H7 (cell line): ENCODE measurements at regions not wholly inside any gene's neighbourhood (a gene's known extent, or its start where the extent isn't known, plus 50 kb on each side); places are given as distances from the start of the nearest gene placed in this dataset.

ENCODE experiments used
- DNase-seq: peaks from one replicate; pipeline ENCODE4 v3.0.0; 2012
- H3K27me3 ChIP-seq: 2 replicates; pipeline ENCODE4 v1.6.0; 2011; ENCODE audit warnings: mild to moderate bottlenecking, low read length; ENCODE audit not compliant: control insufficient read depth, insufficient read depth
- H3K36me3 ChIP-seq: replicated peaks from 2 replicates; pipeline ENCODE4 v1.5.1; 2011; ENCODE audit warnings: low read length; ENCODE audit not compliant: control insufficient read depth, insufficient read depth
- H3K4me3 ChIP-seq: 2 replicates; pipeline ENCODE4 v1.5.1; 2011; ENCODE audit warnings: low read depth, mild to moderate bottlenecking, control low read depth, low read length, moderate library complexity; ENCODE audit not compliant: insufficient read depth

DNA sequence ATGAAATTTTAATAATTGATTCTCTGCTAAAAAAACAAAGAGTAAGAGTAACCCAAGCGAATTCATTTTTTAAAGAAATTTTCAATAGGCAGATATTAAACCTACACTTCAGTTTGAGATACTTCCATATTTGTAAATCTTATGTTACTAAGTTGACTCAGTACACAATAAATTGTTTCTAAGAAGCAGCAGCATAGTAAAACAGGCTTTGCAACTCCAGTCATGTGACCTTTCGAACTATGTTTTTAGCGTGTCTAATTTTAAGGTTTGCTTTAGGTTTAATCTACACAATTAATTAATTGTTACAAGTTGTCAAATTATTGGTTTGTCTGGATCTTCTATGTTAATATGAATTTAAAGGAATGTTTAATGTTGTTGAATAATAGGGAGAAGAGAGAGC lies 708.9 kb upstream of the CITED2 start:
- Histone ChIP-seq H3K27me3 (no peaks in the 10 kb centered on the region), H3K4me3 (no peak overlapping the region), H3K36me3 (no peaks in the 10 kb centered on the region)
- DNase-seq = no peak

DNA sequence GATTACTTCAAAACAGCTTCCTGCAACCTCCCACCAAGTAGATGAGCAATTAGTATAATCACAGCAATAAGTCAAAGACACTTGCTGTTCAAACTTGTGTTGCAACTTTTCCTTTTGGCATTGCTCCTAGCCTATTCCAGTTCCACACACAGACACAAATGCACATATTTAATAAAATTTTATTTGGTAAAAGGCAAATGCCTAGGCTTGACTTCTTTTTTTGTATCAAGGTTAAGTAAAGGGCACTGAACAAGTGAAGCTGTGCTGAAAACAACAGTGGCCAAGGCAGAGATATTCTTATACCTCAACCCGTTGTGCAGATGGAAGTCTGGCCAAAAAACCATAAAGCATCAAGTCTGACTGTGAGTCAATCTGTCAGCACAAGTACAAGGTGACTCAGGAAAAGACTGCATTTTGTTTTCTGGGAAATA lies 708.4 kb upstream of the CITED2 start:
- DNase-seq = no peak
- H3K36me3 ChIP-seq = no peaks in the 10 kb centered on the region
- no peaks in the 10 kb centered on the region for H3K27me3 ChIP-seq
- no peak overlapping the region for H3K4me3 ChIP-seq

- Histone ChIP-seq H3K4me3 (no peak overlapping the region), H3K36me3 (no peaks in the 10 kb centered on the region), H3K27me3 (no peaks in the 10 kb centered on the region)
- DNase-seq = no peak
Observed at GRCh38 chr6:140079328-140079727, 704.9 kb upstream of the CITED2 start.

GRCh38 chr6:140078561-140079125 lies 704.2 kb upstream of the CITED2 start:
- Histone ChIP-seq H3K36me3 (no peaks in the 10 kb centered on the region), H3K27me3 (no peaks in the 10 kb centered on the region), H3K4me3 (no peak overlapping the region)
- DNase-seq = no peak

- Histone ChIP-seq H3K27me3 (no peaks in the 10 kb centered on the region), H3K4me3 (no peak overlapping the region), H3K36me3 (no peaks in the 10 kb centered on the region)
- DNase-seq = no peak
Observed at GRCh38 chr6:140077827-140078560, 703.5 kb upstream of the CITED2 start.

GRCh38 chr6:140076105-140076504 lies 701.7 kb upstream of the CITED2 start:
- Histone ChIP-seq H3K4me3 (no peak overlapping the region), H3K36me3 (no peaks in the 10 kb centered on the region), H3K27me3 (no peaks in the 10 kb centered on the region)
- DNase-seq = no peak

- Histone ChIP-seq H3K27me3 (no peaks in the 10 kb centered on the region), H3K36me3 (no peaks in the 10 kb centered on the region), H3K4me3 (no peak overlapping the region)
- DNase-seq = no peak
Observed at GRCh38 chr6:140073456-140073855, 699.0 kb upstream of the CITED2 start.

DNA sequence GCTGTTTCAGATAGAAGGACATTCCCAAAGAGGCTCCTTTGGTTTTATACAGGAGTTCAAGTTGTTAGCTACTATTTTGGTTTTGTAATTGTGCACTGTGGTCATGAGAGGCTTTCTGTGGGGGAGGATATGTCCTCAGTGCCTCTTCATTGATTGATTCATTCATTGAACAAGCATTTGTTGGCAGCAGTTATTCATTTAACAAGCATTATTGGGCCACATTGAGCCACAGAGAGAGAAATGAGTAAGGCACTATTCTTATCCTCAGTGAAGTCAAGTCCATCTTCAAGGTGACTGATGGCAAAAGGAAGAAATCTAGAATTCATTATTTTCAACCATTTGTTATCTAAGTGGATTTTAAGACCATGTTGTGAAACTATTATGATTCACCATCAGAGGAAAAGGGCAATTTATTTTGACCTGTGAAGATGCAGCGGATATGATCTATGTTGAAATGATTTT lies 697.2 kb upstream of the CITED2 start:
- no peaks in the 10 kb centered on the region for H3K27me3 ChIP-seq
- no peak for DNase-seq
- no peak overlapping the region for H3K4me3 ChIP-seq
- no peaks in the 10 kb centered on the region for H3K36me3 ChIP-seq

GRCh38 chr6:140070846-140071473 lies 696.5 kb upstream of the CITED2 start:
- H3K27me3 ChIP-seq = no peaks in the 10 kb centered on the region
- no peaks in the 10 kb centered on the region for H3K36me3 ChIP-seq
- no peak overlapping the region for H3K4me3 ChIP-seq
- DNase-seq = no peak

DNA sequence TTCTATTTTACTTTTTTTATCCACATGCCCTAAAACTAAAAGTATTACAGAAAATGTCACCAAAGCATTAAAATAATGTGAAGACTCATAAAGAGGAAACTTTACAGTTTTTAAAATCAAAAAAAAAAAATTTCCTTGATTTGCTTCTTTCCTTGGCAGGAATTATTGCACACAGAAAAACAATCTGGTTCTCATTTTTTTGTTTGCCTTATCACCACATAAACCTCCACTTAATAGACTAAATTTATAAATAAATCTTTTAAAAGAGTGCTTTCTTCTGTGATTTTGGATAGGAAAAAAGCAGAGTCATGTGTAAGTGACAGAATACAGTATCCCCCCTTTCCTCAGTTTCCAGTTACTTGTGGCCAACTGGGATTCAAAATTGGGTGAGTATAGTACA lies 695.1 kb upstream of the CITED2 start:
- no peak overlapping the region for H3K4me3 ChIP-seq
- DNase-seq = no peak
- H3K27me3 ChIP-seq = no peaks in the 10 kb centered on the region
- H3K36me3 ChIP-seq = no peaks in the 10 kb centered on the region

DNA sequence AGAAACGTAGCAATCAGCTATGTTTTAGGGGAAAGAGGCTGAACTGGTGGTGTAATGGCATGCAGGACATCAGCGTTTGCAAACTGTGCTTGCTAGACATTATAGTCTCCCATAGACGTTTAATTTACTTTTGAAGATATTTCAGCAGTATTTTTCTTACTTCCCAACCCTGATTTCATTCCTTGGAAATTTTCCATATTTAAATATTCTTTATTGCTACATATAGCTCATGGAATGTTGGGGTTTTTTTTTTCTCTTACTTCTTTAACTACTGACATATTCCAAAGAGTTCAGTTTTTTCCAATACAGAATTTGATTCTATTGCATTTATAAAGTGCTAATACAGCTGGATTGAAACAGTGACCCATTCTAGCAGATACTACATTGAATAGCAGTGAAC lies 694.4 kb upstream of the CITED2 start:
- Histone ChIP-seq H3K27me3 (no peaks in the 10 kb centered on the region), H3K4me3 (no peak overlapping the region), H3K36me3 (no peaks in the 10 kb centered on the region)
- no peak for DNase-seq

GRCh38 chr6:140064366-140064765 lies 689.9 kb upstream of the CITED2 start:
- no peak for DNase-seq

DNA sequence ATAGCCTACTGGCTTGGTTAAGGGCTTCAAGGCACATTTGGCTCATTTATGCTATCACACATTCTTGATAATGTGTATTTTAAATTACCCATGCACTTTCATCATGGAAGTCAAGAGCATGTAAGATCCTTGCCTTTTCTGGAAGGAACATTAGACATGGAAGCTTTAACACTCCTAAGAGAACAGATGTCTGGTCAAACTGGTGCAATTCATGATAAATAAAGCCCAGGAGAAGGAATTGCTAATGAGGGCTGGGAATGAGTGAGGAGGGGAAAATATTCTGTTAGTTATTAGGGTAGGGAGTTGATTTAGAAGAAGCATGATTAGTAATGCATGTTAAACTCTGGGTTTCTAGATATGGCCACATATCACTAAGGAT lies 688.6 kb upstream of the CITED2 start:
- Histone ChIP-seq H3K36me3 (no peaks in the 10 kb centered on the region), H3K4me3 (no peak overlapping the region), H3K27me3 (no peaks in the 10 kb centered on the region)
- DNase-seq = no peak

More at GRCh38 chr6:140064366-140064765, 689.9 kb upstream of the CITED2 start:
- H3K4me3 ChIP-seq = no peak overlapping the region
- no peaks in the 10 kb centered on the region for H3K36me3 ChIP-seq
- H3K27me3 ChIP-seq = no peaks in the 10 kb centered on the region

GRCh38 chr6:140062043-140063020 lies 687.9 kb upstream of the CITED2 start:
- no peaks in the 10 kb centered on the region for H3K27me3 ChIP-seq
- no peak overlapping the region for H3K4me3 ChIP-seq
- H3K36me3 ChIP-seq = no peaks in the 10 kb centered on the region
- DNase-seq = no peak
